Endothelial cell of umbilical vein (primary cell): ENCODE measurements at regions not wholly inside any gene's neighbourhood (a gene's known extent, or its start where the extent isn't known, plus 50 kb on each side); places are given as distances from the start of the nearest gene placed in this dataset.

Experiments used
- BruUV-seq: library from RNA; stranded (reverse); fragments of 400-500 nt; replicated peaks from 2 replicates; lab custom pipeline; 2021; lab: Mats Ljungman, UMichigan
- CTCF ChIA-PET: fragments of 300-600, 350-600 bp; sonication (Branson Sonifier 250); formaldehyde crosslinking; loops from one replicate; lab custom pipeline; 2021; ENCODE audit warnings: antibody characterized with exemption, inconsistent platforms; lab: Charles Lee
- POLR2A ChIA-PET: fragments of 300-600, 350-600 bp; sonication (Branson Sonifier 250); formaldehyde crosslinking; loops from one replicate; lab custom pipeline; 2021; ENCODE audit warnings: antibody characterized with exemption, inconsistent platforms; lab: Charles Lee
- DNase-seq: peaks from one replicate; pipeline ENCODE4 v3.0.0-alpha.2; 2011; ENCODE audit warnings: low read depth, low spot score
- FAIRE-seq: peaks from 2 replicates; lab custom pipeline; 2011; peaks lifted over from hg19 to GRCh38; lab: Jason Lieb, UNC
- H2AFZ ChIP-seq: 2 replicates; pipeline ENCODE4 v1.6.0; 2012; ENCODE audit warnings: low read depth, low read length, control low read depth, inconsistent platforms
- H3K27ac ChIP-seq: 2 replicates; pipeline ENCODE4 v1.5.1; 2011; ENCODE audit warnings: low read depth, mild to moderate bottlenecking, control low read depth, low read length, moderate library complexity; ENCODE audit not compliant: insufficient read depth
- H3K27me3 ChIP-seq, 2 experiments: 2 replicates each; pipeline versions ENCODE4 v1.6.0 to v1.6.1; 2011; ENCODE audit warnings: low read length in 2 of 2, mixed read lengths in 1 of 2; ENCODE audit not compliant: control insufficient read depth in 2 of 2, insufficient read depth in 2 of 2
- H3K36me3 ChIP-seq, 2 experiments: 2 replicates in 1 of 2; 3 replicates in 1 of 2; pipeline ENCODE4 v1.5.1; 2011; ENCODE audit warnings: low read length in 2 of 2, mild to moderate bottlenecking in 1 of 2, moderate library complexity in 1 of 2; ENCODE audit not compliant: control insufficient read depth in 2 of 2, insufficient read depth in 2 of 2; ENCODE audit errors: extremely low read depth in 1 of 2
- H3K4me1 ChIP-seq: 3 replicates; pipeline ENCODE4 v1.5.1; 2011; ENCODE audit warnings: mild to moderate bottlenecking, low read length; ENCODE audit not compliant: control insufficient read depth, insufficient read depth; ENCODE audit errors: extremely low read depth
- H3K4me2 ChIP-seq: 2 replicates; pipeline ENCODE4 v1.6.1; 2011; ENCODE audit warnings: low read length, control low read depth, mixed read lengths; ENCODE audit not compliant: insufficient read depth
- H3K4me3 ChIP-seq, 3 experiments: fragments of 200-600 bp in 1 of 3; sonication (generic), shearing (Covaris generic) in 1 of 3; replicated peaks in 1 of 3; 2 replicates each; pipeline ENCODE4 v1.5.1; 2011 to 2016; ENCODE audit warnings: control low read depth in 3 of 3, low read length in 3 of 3, mild to moderate bottlenecking in 2 of 3, inconsistent platforms in 1 of 3, low read depth in 1 of 3, moderate library complexity in 1 of 3; ENCODE audit not compliant: insufficient read depth in 1 of 3
- H3K79me2 ChIP-seq: 2 replicates; pipeline ENCODE4 v1.6.0; 2012; ENCODE audit warnings: low read length, inconsistent platforms; ENCODE audit not compliant: control insufficient read depth, insufficient read depth
- H3K9ac ChIP-seq: replicated peaks from 2 replicates; pipeline ENCODE3; 2011; ENCODE audit warnings: low read length, control low read depth; ENCODE audit not compliant: insufficient read depth; ENCODE audit errors: extremely low read depth
- H3K9me1 ChIP-seq: replicated peaks from 3 replicates; pipeline ENCODE4 v1.6.0; 2011; ENCODE audit warnings: mild to moderate bottlenecking, low read length; ENCODE audit not compliant: control insufficient read depth, insufficient read depth; ENCODE audit errors: extremely low read depth
- H3K9me3 ChIP-seq: replicated peaks from 2 replicates; pipeline ENCODE4 v1.5.1; 2012; ENCODE audit warnings: low read length, inconsistent platforms; ENCODE audit not compliant: control insufficient read depth, insufficient read depth
- H4K20me1 ChIP-seq: replicated peaks from 2 replicates; pipeline ENCODE3; 2011; ENCODE audit warnings: mild to moderate bottlenecking, low read length; ENCODE audit not compliant: control insufficient read depth, insufficient read depth; ENCODE audit errors: extremely low read depth
- EZH2 ChIP-seq: IDR thresholded peaks from 2 replicates; pipeline ENCODE4 v1.6.1; 2012; ENCODE audit warnings: borderline replicate concordance, low read depth, mild to moderate bottlenecking, moderate library complexity, low read length, inconsistent platforms; ENCODE audit not compliant: severe bottlenecking
- FOS ChIP-seq: IDR thresholded peaks from 2 replicates; pipeline ENCODE4 v1.6.1; 2011; ENCODE audit warnings: mild to moderate bottlenecking, low read length, moderate library complexity, borderline replicate concordance; ENCODE audit not compliant: insufficient read depth
- GATA2 ChIP-seq: IDR thresholded peaks from 2 replicates; pipeline ENCODE4 v1.7.0; 2011; ENCODE audit warnings: low read depth, mild to moderate bottlenecking, moderate library complexity, mixed read lengths, low read length; ENCODE audit not compliant: insufficient read length, insufficient read depth
- JUN ChIP-seq: IDR thresholded peaks from 2 replicates; pipeline ENCODE4 v1.6.1; 2011; ENCODE audit warnings: borderline replicate concordance, low read depth; ENCODE audit not compliant: insufficient read length, insufficient read depth
- MYC ChIP-seq: IDR thresholded peaks from one replicate; pipeline ENCODE4 v1.6.1; 2011; ENCODE audit warnings: mild to moderate bottlenecking, low read depth, low read length
- POLR2A ChIP-seq: IDR thresholded peaks from 2 replicates; pipeline ENCODE4 v1.6.1; 2012; ENCODE audit warnings: low read depth, mild to moderate bottlenecking, control low read depth, low read length
- POLR2AphosphoS5 ChIP-seq: IDR thresholded peaks from 2 replicates; pipeline ENCODE4 v1.6.1; 2012; ENCODE audit warnings: low read depth, mild to moderate bottlenecking, control low read depth, low read length, moderate library complexity; ENCODE audit not compliant: insufficient read depth
- dilution Hi-C: fragments of 300-500 bp; cut with MboI; formaldehyde crosslinking; loops from one replicate; pipeline ENCODE4 v1.15.0; 2019; ENCODE audit warnings: low sequenced_read_pairs; ENCODE audit not compliant: extremely low pct_ligation_motif_present
- intact Hi-C: fragments of 100-400 bp; cut with micrococcal nuclease; formaldehyde crosslinking; loops from one replicate; pipeline ENCODE4 v1.10.0; 2022
- TF ChIP-seq, protein P1 (sequence below): IDR thresholded peaks from 2 replicates; pipeline ENCODE4 v1.6.1; 2011; ENCODE audit not compliant: insufficient read depth, insufficient read length
- TF ChIP-seq, protein P2 (sequence below), 2 donors: IDR thresholded peaks; 1 replicate in 1 of 2; 2 replicates in 1 of 2; pipeline ENCODE4 v1.5.1; 2011; ENCODE audit warnings: low read length in 2 of 2, mild to moderate bottlenecking in 2 of 2, moderate library complexity in 2 of 2, control low read depth in 1 of 2, inconsistent platforms in 1 of 2, low read depth in 1 of 2; ENCODE audit not compliant: insufficient read depth in 1 of 2; ENCODE audit errors: extremely low read depth in 1 of 2

DNA sequence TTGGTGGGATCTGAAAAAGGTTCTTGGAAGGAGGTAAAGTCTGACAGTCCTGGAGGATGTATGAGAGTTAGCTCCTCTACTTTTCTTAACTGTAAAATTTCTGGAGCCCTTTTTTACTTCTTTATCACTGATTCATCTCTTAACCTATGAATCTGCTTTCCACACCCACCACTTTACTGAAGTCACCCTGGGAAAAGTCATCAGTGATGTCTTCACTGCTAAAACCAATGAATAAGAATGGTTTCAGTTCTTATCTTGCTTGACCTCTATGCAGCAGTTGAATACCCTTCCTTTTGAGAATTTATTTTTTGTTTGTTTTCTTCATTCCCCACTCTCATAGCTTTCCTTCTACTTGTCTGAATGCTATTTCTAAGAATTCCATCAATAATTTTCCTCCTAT, 80.0 kb downstream of the AREG start:
- dilution Hi-C loops = loop anchor here (25.0 kb wide), 1 partner anchor 138 kb away; no protein-coding TSS in a partner anchor
- Histone ChIP-seq H2AFZ (no peak overlapping the region), H3K27ac (no peak overlapping the region), H3K36me3 (no peaks in the 10 kb centered on the region), H3K4me3 (no peak overlapping the region), H3K9me1 (no peaks in the 10 kb centered on the region), H3K27me3 (no peaks in the 10 kb centered on the region), H3K4me1 (no peaks in the 10 kb centered on the region), H3K79me2 (no peaks in the 10 kb centered on the region), H3K9ac (no peak overlapping the region), H3K9me3 (no peaks in the 10 kb centered on the region), H3K4me2 (no peak overlapping the region), H4K20me1 (no peaks in the 10 kb centered on the region)
- FAIRE-seq (no peak), DNase-seq (no peak)
- BruUV-seq = no TSS peak
- intact Hi-C loops = no loop called here
- ChIA-PET CTCF (no interaction called here), POLR2A (no interaction called here)
- TF ChIP-seq POLR2AphosphoS5 (no peak), GATA2 (no peak), FOS (no peak), MYC (no peak), JUN (no peak), POLR2A (no peak), EZH2 (no peak)
- TF ChIP-seq, protein P1, sequence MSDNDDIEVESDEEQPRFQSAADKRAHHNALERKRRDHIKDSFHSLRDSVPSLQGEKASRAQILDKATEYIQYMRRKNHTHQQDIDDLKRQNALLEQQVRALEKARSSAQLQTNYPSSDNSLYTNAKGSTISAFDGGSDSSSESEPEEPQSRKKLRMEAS = no peak
- TF ChIP-seq, protein P2, sequence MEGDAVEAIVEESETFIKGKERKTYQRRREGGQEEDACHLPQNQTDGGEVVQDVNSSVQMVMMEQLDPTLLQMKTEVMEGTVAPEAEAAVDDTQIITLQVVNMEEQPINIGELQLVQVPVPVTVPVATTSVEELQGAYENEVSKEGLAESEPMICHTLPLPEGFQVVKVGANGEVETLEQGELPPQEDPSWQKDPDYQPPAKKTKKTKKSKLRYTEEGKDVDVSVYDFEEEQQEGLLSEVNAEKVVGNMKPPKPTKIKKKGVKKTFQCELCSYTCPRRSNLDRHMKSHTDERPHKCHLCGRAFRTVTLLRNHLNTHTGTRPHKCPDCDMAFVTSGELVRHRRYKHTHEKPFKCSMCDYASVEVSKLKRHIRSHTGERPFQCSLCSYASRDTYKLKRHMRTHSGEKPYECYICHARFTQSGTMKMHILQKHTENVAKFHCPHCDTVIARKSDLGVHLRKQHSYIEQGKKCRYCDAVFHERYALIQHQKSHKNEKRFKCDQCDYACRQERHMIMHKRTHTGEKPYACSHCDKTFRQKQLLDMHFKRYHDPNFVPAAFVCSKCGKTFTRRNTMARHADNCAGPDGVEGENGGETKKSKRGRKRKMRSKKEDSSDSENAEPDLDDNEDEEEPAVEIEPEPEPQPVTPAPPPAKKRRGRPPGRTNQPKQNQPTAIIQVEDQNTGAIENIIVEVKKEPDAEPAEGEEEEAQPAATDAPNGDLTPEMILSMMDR (IDR thresholded peaks at IDR 0.05; ENCODE audit: extremely low read depth in 1 of 2, insufficient read depth in 1 of 2, low read depth in 1 of 2, low read length in 2 of 2) = no peak
